RWPE2 (cell line): ENCODE measurements at regions not wholly inside any gene's neighbourhood (a gene's known extent, or its start where the extent isn't known, plus 50 kb on each side); places are given as distances from the start of the nearest gene placed in this dataset.

Experiments used
- ATAC-seq: fragments of 200-7000 bp; cut with Tn5 transposase; 3 replicates; pipeline ENCODE4 v1.9.1; 2021; ENCODE audit warnings: low read depth
- DNase-seq: peaks from one replicate; pipeline ENCODE4 v3.0.0-alpha.2; 2020; ENCODE audit warnings: low spot score
- H3K27ac ChIP-seq: fragments of 450-650 bp; 2 replicates; pipeline ENCODE4 v1.5.1; 2017; ENCODE audit warnings: mild to moderate bottlenecking; ENCODE audit not compliant: poor library complexity, severe bottlenecking
- H3K27me3 ChIP-seq: fragments of 250-450 bp; sonication (Bioruptor Pico); 2 replicates; pipeline ENCODE4 v1.5.1; 2021; ENCODE audit warnings: mild to moderate bottlenecking, moderate library complexity; ENCODE audit not compliant: insufficient read depth, poor library complexity, severe bottlenecking
- H3K36me3 ChIP-seq: fragments of 250-450 bp; sonication (Bioruptor Pico); 2 replicates; pipeline ENCODE4 v1.5.1; 2020; ENCODE audit warnings: low read depth, mild to moderate bottlenecking, moderate library complexity
- H3K4me1 ChIP-seq: fragments of 250-450 bp; sonication (Bioruptor Pico); 2 replicates; pipeline ENCODE4 v1.5.1; 2021; ENCODE audit warnings: mild to moderate bottlenecking, moderate library complexity; ENCODE audit not compliant: insufficient read depth, poor library complexity, severe bottlenecking
- H3K4me3 ChIP-seq: fragments of 250-450 bp; sonication (Bioruptor Pico); 2 replicates; pipeline ENCODE4 v1.5.1; 2021; ENCODE audit warnings: mild to moderate bottlenecking, moderate library complexity; ENCODE audit not compliant: severe bottlenecking
- H3K9me3 ChIP-seq: fragments of 250-450 bp; sonication (Bioruptor Pico); 2 replicates; pipeline ENCODE4 v1.5.1; 2021; ENCODE audit warnings: mild to moderate bottlenecking, moderate library complexity; ENCODE audit not compliant: severe bottlenecking
- CTCF ChIP-seq: fragments of 450-650 bp; IDR thresholded peaks from one replicate; pipeline ENCODE4 v1.5.1; 2017; ENCODE audit warnings: mild to moderate bottlenecking, moderate library complexity; ENCODE audit not compliant: poor library complexity, severe bottlenecking

GRCh38 chrX:25667681-25668080 is 470.5 kb upstream of the MAGEB18 start:
- no peaks in the 10 kb centered on the region for H3K9me3 ChIP-seq
- no peaks in the 10 kb centered on the region for H3K36me3 ChIP-seq
- no peak for TF ChIP-seq CTCF
- ATAC-seq (no peak), DNase-seq (no peak)
- H3K27ac ChIP-seq: no peak overlapping the region
- H3K27me3 ChIP-seq: no peaks in the 10 kb centered on the region
- H3K4me1 ChIP-seq: no peaks in the 10 kb centered on the region
- H3K4me3 ChIP-seq: no peak overlapping the region

DNA sequence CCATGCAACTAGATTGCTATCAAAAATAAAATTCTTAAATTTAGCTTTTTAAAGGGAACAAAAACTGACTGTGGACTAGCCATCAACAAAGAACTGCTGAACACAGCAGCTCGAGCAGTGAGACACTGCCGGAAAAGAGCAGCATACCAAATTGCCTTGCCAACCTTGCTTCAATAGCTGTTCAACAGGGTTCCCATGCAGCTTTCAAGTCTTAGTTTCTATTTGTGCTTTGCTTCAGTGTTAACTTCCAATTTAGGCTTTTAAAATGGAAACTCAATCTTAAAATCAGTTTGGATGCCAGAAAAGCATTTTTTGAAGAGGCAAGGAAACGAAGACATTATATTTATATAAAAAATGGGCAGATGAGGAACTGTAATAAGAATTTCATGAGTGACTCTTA is 463.4 kb upstream of the MAGEB18 start:
- Histone ChIP-seq H3K9me3 (no peaks in the 10 kb centered on the region), H3K4me3 (no peak overlapping the region), H3K36me3 (no peaks in the 10 kb centered on the region), H3K27me3 (no peaks in the 10 kb centered on the region), H3K4me1 (no peaks in the 10 kb centered on the region), H3K27ac (no peak overlapping the region)
- DNase-seq: no peak
- ATAC-seq: no peak
- no peak for TF ChIP-seq CTCF

DNA sequence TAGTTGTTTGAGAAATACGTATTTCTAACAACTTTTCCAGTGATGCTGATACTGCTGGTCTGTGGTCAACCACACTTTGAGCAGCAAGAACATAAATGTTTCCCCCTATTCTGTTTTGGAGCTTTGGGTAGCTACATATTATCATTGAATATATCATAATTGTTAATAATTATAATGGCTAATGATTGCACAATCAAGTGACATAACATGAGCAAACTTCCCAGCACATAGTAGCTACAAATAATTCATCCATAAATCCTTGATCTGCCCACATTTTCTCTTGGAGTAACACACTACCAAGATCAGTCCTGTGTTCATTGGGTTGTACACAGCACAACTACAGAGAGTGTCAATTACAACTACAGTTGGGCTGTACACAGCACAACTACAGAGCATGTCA is 436.3 kb upstream of the MAGEB18 start:
- DNase-seq (no peak), ATAC-seq (no peak)
- no peak overlapping the region for H3K4me3 ChIP-seq
- no peak for TF ChIP-seq CTCF
- H3K4me1 ChIP-seq: no peaks in the 10 kb centered on the region
- no peaks in the 10 kb centered on the region for H3K36me3 ChIP-seq
- H3K9me3 ChIP-seq: no peaks in the 10 kb centered on the region
- no peak overlapping the region for H3K27ac ChIP-seq
- no peaks in the 10 kb centered on the region for H3K27me3 ChIP-seq

DNA sequence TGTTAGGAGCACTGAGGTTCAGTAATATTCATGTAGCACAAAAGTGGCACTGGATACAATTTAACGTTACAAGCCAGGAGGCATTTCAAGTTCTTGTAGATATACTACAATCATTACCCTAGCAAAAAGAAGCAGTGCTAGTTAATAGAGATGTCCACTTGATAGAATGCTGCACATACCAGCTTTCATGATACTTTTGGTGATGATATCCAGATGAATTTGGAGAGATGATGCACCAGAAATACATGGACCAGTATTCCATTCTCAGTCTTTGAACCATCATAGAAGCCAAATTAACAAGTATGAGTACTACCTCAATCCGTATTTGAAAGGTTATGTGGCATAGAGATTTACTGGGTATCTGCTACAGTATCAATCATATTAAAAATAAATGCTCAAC is 421.0 kb upstream of the MAGEB18 start:
- no peaks in the 10 kb centered on the region for H3K27me3 ChIP-seq

GRCh38 chrX:25721564-25721963 is 416.6 kb upstream of the MAGEB18 start:
- Histone ChIP-seq H3K27me3 (no peaks in the 10 kb centered on the region), H3K27ac (no peak overlapping the region), H3K4me1 (no peaks in the 10 kb centered on the region), H3K36me3 (no peaks in the 10 kb centered on the region), H3K9me3 (no peaks in the 10 kb centered on the region), H3K4me3 (no peak overlapping the region)
- no peak for DNase-seq
- peak; percentile 35 for TF ChIP-seq CTCF
- ATAC-seq: no peak

More for the DNA sequence above, 421.0 kb upstream of the MAGEB18 start:
- TF ChIP-seq CTCF: no peak
- Histone ChIP-seq H3K4me3 (no peak overlapping the region), H3K36me3 (no peaks in the 10 kb centered on the region), H3K9me3 (no peaks in the 10 kb centered on the region), H3K27ac (no peak overlapping the region), H3K4me1 (no peaks in the 10 kb centered on the region)
- DNase-seq (no peak), ATAC-seq (no peak)
